Natural killer cell (primary cell): ENCODE measurements at regions not wholly inside any gene's neighbourhood (a gene's known extent, or its start where the extent isn't known, plus 50 kb on each side); places are given as distances from the start of the nearest gene placed in this dataset.

Experiments used
- ATAC-seq, 3 donors: fragments of 150-1000 bp in 2 of 3; fragments of 200-7000 bp in 1 of 3; cut with Tn5 transposase; 1 replicate in 1 of 3; 2 replicates in 2 of 3; pipeline ENCODE4 v1.10.0; 2021; ENCODE audit warnings: mild to moderate bottlenecking in 2 of 3, moderate library complexity in 2 of 3
- DNase-seq, 2 donors: peaks; one replicate each; pipeline versions ENCODE4 v3.0.0 to v3.0.0-alpha.2; 2013 to 2021; ENCODE audit warnings: mixed read lengths in 1 of 2
- H3K27ac ChIP-seq: one replicate; pipeline ENCODE4 v1.5.1; 2013; ENCODE audit warnings: mild to moderate bottlenecking, low read length
- H3K27me3 ChIP-seq: one replicate; pipeline ENCODE4 v1.6.1; 2013; ENCODE audit warnings: low read length; ENCODE audit not compliant: control insufficient read depth, insufficient read depth
- H3K36me3 ChIP-seq: one replicate; pipeline ENCODE4 v1.6.1; 2013; ENCODE audit warnings: low read length; ENCODE audit not compliant: control insufficient read depth, insufficient read depth
- H3K4me1 ChIP-seq: one replicate; pipeline ENCODE4 v1.6.1; 2013; ENCODE audit warnings: low read length; ENCODE audit not compliant: control insufficient read depth, insufficient read depth
- H3K4me3 ChIP-seq: one replicate; pipeline ENCODE4 v1.5.1; 2013; ENCODE audit warnings: low read length
- H3K9me3 ChIP-seq: one replicate; pipeline ENCODE4 v1.6.1; 2013; ENCODE audit warnings: low read length; ENCODE audit not compliant: control insufficient read depth, insufficient read depth
- H3K27ac Mint-ChIP-seq, 2 donors: one replicate each; pipeline ENCODE4 v1.8.0; 2022; ENCODE audit warnings: mild to moderate bottlenecking in 2 of 2, mixed read lengths in 2 of 2, moderate library complexity in 1 of 2
- H3K27me3 Mint-ChIP-seq, 2 donors: one replicate each; pipeline ENCODE4 v1.8.0; 2022; ENCODE audit warnings: low read depth in 2 of 2, mixed read lengths in 2 of 2
- H3K36me3 Mint-ChIP-seq: one replicate; pipeline ENCODE4 v1.8.0; 2022; ENCODE audit warnings: mixed read lengths
- H3K4me1 Mint-ChIP-seq, 2 donors: one replicate each; pipeline ENCODE4 v1.8.0; 2022; ENCODE audit warnings: mixed read lengths in 2 of 2
- H3K4me3 Mint-ChIP-seq: one replicate; pipeline ENCODE4 v1.8.0; 2022; ENCODE audit warnings: mild to moderate bottlenecking, moderate library complexity, mixed read lengths
- H3K9me3 Mint-ChIP-seq, 2 donors: one replicate each; pipeline ENCODE4 v1.8.0; 2022; ENCODE audit warnings: mixed read lengths in 2 of 2
- whole genome bisulfite sequencing: methylation state at CpG from one replicate; pipeline ENCODE4 v1.1.7; 2013; ENCODE audit warnings: missing lambda C conversion rate; ENCODE audit not compliant: insufficient coverage; 5-methylcytosine and 5-hydroxymethylcytosine counted together
- intact Hi-C: fragments of 100-400 bp; cut with micrococcal nuclease; formaldehyde crosslinking; loops from one replicate; pipeline ENCODE4 v1.14.2; 2022
- TF ChIP-seq, protein P1 (sequence below): fragments of 200-600 bp; IDR thresholded peaks from one replicate; pipeline ENCODE4 v1.8.0; 2022; ENCODE audit warnings: antibody characterized with exemption

- Mint-ChIP-seq H3K4me1 (no peaks in the 10 kb centered on the region), H3K4me3 (no peak overlapping the region), H3K36me3 (no peaks in the 10 kb centered on the region), H3K9me3 (peaks cover 4 to 11% of the 10 kb centered on the region in 2 donors), H3K27ac (no peak overlapping the region), H3K27me3 (no peaks in the 10 kb centered on the region)
- H3K4me3 ChIP-seq = no peak overlapping the region
- DNase-seq = no peak
- no peak for ATAC-seq
- H3K27ac ChIP-seq = no peak overlapping the region
- H3K27me3 ChIP-seq = no peaks in the 10 kb centered on the region
- intact Hi-C loops = no loop called here
- TF ChIP-seq, protein P1, sequence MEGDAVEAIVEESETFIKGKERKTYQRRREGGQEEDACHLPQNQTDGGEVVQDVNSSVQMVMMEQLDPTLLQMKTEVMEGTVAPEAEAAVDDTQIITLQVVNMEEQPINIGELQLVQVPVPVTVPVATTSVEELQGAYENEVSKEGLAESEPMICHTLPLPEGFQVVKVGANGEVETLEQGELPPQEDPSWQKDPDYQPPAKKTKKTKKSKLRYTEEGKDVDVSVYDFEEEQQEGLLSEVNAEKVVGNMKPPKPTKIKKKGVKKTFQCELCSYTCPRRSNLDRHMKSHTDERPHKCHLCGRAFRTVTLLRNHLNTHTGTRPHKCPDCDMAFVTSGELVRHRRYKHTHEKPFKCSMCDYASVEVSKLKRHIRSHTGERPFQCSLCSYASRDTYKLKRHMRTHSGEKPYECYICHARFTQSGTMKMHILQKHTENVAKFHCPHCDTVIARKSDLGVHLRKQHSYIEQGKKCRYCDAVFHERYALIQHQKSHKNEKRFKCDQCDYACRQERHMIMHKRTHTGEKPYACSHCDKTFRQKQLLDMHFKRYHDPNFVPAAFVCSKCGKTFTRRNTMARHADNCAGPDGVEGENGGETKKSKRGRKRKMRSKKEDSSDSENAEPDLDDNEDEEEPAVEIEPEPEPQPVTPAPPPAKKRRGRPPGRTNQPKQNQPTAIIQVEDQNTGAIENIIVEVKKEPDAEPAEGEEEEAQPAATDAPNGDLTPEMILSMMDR = no peak
- H3K9me3 ChIP-seq = no peaks in the 10 kb centered on the region
- no peaks in the 10 kb centered on the region for H3K4me1 ChIP-seq
- no peaks in the 10 kb centered on the region for H3K36me3 ChIP-seq
Measured at GRCh38 chr10:106107706-106108105, 1056.8 kb downstream of the SORCS1 start.

DNA sequence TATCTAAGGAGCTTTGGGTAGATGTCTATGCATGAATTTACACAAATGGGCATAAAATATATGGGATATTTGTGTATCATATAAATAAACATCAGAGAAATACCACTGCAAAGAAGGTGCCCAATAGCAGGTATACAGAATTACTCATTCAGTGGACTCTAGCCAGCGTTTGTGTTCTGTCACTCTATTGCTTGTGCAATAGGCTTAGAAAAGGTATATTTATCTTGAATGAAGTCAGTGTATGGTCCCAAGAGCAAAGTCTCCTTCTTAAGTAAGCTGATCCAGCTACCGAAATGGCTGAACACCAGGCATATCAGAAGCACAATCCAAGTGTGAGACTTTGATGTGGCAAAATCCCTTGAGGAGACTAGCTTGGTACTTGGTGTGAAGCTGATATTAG, 1058.4 kb downstream of the SORCS1 start:
- Histone ChIP-seq H3K27ac (no peak overlapping the region), H3K9me3 (no peaks in the 10 kb centered on the region), H3K4me3 (no peak overlapping the region), H3K36me3 (no peaks in the 10 kb centered on the region), H3K27me3 (no peaks in the 10 kb centered on the region), H3K4me1 (no peaks in the 10 kb centered on the region)
- Mint-ChIP-seq H3K27me3 (no peaks in the 10 kb centered on the region), H3K27ac (no peak overlapping the region), H3K36me3 (no peaks in the 10 kb centered on the region), H3K9me3 (peaks cover 4 to 13% of the 10 kb centered on the region in 2 donors), H3K4me3 (no peak overlapping the region), H3K4me1 (no peaks in the 10 kb centered on the region)
- ATAC-seq = no peak
- TF ChIP-seq, protein P1 = no peak
- intact Hi-C loops = no loop called here
- 79% methylated on average over 2 of the region's 2 CpGs for WGBS
- no peak for DNase-seq

DNA sequence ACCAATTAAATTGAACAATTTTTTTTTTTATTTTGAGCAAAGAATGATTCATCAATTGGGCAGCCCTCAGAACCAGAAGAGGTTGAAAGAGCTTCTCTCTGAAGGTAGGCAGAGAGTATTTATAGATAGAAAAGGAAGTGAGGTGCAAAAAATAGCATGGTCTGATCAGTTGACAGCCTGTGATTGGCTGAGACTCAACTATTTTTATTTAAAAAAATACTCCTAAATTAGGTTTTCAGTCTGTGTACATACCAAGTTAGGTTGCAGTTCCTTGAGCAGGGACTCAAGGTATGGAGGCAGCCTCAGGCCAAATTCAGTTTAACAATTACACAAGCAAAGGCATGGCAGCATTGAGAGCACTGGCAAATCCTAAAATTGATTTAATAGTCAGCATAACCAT, 1074.7 kb downstream of the SORCS1 start:
- H3K27me3 Mint-ChIP-seq = no peaks in the 10 kb centered on the region
- Histone ChIP-seq H3K9me3 (no peaks in the 10 kb centered on the region), H3K36me3 (no peaks in the 10 kb centered on the region), H3K27ac (no peak overlapping the region), H3K4me1 (no peaks in the 10 kb centered on the region), H3K27me3 (no peaks in the 10 kb centered on the region), H3K4me3 (no peak overlapping the region)
- TF ChIP-seq, protein P1 = no peak
- H3K4me1 Mint-ChIP-seq = no peaks in the 10 kb centered on the region
- intact Hi-C loops = no loop called here
- H3K36me3 Mint-ChIP-seq = peaks cover 5% of the 10 kb centered on the region
- ATAC-seq = no peak
- peaks cover 3 to 4% of the 10 kb centered on the region in 2 donors for H3K9me3 Mint-ChIP-seq
- H3K27ac Mint-ChIP-seq = no peak overlapping the region
- DNase-seq = no peak
- no peak overlapping the region for H3K4me3 Mint-ChIP-seq

GRCh38 chr10:106086391-106086790, 1078.1 kb downstream of the SORCS1 start:
- no peaks in the 10 kb centered on the region for H3K4me1 ChIP-seq
- intact Hi-C loops = no loop called here
- 84% methylated on average over 1 of the region's 1 CpG for WGBS
- H3K4me3 Mint-ChIP-seq = no peak overlapping the region
- H3K9me3 Mint-ChIP-seq = peaks cover 0 to 4% of the 10 kb centered on the region in 2 donors
- no peak overlapping the region for H3K4me3 ChIP-seq
- no peaks in the 10 kb centered on the region for H3K27me3 Mint-ChIP-seq
- H3K9me3 ChIP-seq = no peaks in the 10 kb centered on the region
- DNase-seq (no peak), ATAC-seq (no peak)
- no peak overlapping the region for H3K27ac Mint-ChIP-seq
- TF ChIP-seq, protein P1 = no peak
- no peaks in the 10 kb centered on the region for H3K36me3 ChIP-seq
- H3K4me1 Mint-ChIP-seq = no peaks in the 10 kb centered on the region
- no peak overlapping the region for H3K27ac ChIP-seq
- no peaks in the 10 kb centered on the region for H3K27me3 ChIP-seq
- peaks cover 5% of the 10 kb centered on the region for H3K36me3 Mint-ChIP-seq
